HEK293T (cell line): ENCODE measurements at regions not wholly inside any gene's neighbourhood (a gene's known extent, or its start where the extent isn't known, plus 50 kb on each side); places are given as distances from the start of the nearest gene placed in this dataset.

Source experiments
- CTCF ChIA-PET: fragments of 350-600 bp; formaldehyde crosslinking; extraction: SDS; loops from one replicate; lab custom pipeline; 2021; ENCODE audit warnings: antibody characterized with exemption, inconsistent platforms; lab: Yijun Ruan, JAX
- POLR2A ChIA-PET: fragments of 350-600 bp; formaldehyde crosslinking; extraction: SDS; loops from one replicate; lab custom pipeline; 2020; ENCODE audit warnings: antibody characterized with exemption, inconsistent platforms; lab: Yijun Ruan, JAX
- DNase-seq: peaks from one replicate; pipeline ENCODE4 v3.0.0; 2012; ENCODE audit warnings: mixed read lengths; ENCODE audit errors: extremely low spot score
- ARNT ChIP-seq: fragments of 450-650 bp; IDR thresholded peaks from 2 replicates; pipeline ENCODE4 v1.6.1; 2017; ENCODE audit warnings: mild to moderate bottlenecking
- BHLHE40 ChIP-seq: fragments of 450-650 bp; IDR thresholded peaks from 2 replicates; pipeline ENCODE4 v1.6.1; 2016; ENCODE audit warnings: mild to moderate bottlenecking, moderate library complexity, borderline replicate concordance
- CTBP1 ChIP-seq: fragments of 450-650 bp; IDR thresholded peaks from 2 replicates; pipeline ENCODE4 v1.6.1; 2016; ENCODE audit warnings: borderline replicate concordance
- ELF4 ChIP-seq: fragments of 450-650 bp; IDR thresholded peaks from 2 replicates; pipeline ENCODE4 v1.6.1; 2017; ENCODE audit warnings: antibody characterized with exemption
- FOXA1 ChIP-seq: fragments of 450-650 bp; IDR thresholded peaks from 2 replicates; pipeline ENCODE4 v1.6.1; 2016; ENCODE audit warnings: mild to moderate bottlenecking
- FOXK2 ChIP-seq: fragments of 450-650 bp; IDR thresholded peaks from 2 replicates; pipeline ENCODE4 v1.6.1; 2016; ENCODE audit warnings: mild to moderate bottlenecking
- FOXM1 ChIP-seq: fragments of 450-650 bp; IDR thresholded peaks from 2 replicates; pipeline ENCODE4 v1.6.1; 2017; ENCODE audit warnings: mild to moderate bottlenecking, borderline replicate concordance
- HDGF ChIP-seq: fragments of 450-650 bp; IDR thresholded peaks from 2 replicates; pipeline ENCODE4 v1.6.1; 2017; ENCODE audit warnings: antibody characterized with exemption, borderline replicate concordance
- L3MBTL2 ChIP-seq: fragments of 450-650 bp; conservative IDR thresholded peaks from 2 replicates; pipeline ENCODE4 v1.6.1; 2016; ENCODE audit warnings: mild to moderate bottlenecking
- LEF1 ChIP-seq: fragments of 450-650 bp; IDR thresholded peaks from 2 replicates; pipeline ENCODE4 v1.6.1; 2017; ENCODE audit warnings: mild to moderate bottlenecking, borderline replicate concordance
- NFRKB ChIP-seq: fragments of 450-650 bp; IDR thresholded peaks from 2 replicates; pipeline ENCODE4 v1.6.1; 2016; ENCODE audit warnings: mild to moderate bottlenecking, moderate library complexity
- SP1 ChIP-seq: fragments of 450-650 bp; IDR thresholded peaks from 2 replicates; pipeline ENCODE4 v1.6.1; 2017
- SUZ12 ChIP-seq: fragments of 450-650 bp; IDR thresholded peaks from 2 replicates; pipeline ENCODE4 v1.6.1; 2016; ENCODE audit warnings: mild to moderate bottlenecking
- TARDBP ChIP-seq: fragments of 450-650 bp; IDR thresholded peaks from 2 replicates; pipeline ENCODE4 v1.6.1; 2016
- ZNF384 ChIP-seq: fragments of 450-650 bp; IDR thresholded peaks from 2 replicates; pipeline ENCODE4 v1.6.1; 2016
- TF ChIP-seq, protein P1 (sequence below): fragments of 450-650 bp; IDR thresholded peaks from 2 replicates; pipeline ENCODE4 v1.6.1; 2016

DNA sequence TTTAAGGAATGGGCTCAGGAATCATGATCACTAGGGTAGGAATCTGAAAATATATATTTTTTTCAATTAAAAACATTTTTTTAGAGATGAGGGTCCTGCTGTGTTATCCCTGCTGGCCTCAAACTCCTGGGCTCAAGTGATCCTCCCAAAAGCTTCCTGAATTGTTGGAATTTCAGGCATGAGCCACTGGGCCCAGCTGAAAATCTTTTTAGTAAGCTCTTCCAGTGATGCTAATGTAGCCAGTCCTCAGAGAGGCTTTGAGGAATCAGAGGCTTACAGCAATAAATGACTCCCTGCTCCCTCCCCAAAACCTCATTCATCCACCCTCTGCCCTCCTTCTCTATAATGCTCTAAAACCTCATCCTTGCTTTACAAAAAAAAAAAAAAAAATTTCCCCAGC lies 129.5 kb downstream of the ZIC3 start:
- no peak for TF ChIP-seq BHLHE40
- no peak for TF ChIP-seq L3MBTL2
- TF ChIP-seq CTBP1: no peak
- TF ChIP-seq, protein P1, sequence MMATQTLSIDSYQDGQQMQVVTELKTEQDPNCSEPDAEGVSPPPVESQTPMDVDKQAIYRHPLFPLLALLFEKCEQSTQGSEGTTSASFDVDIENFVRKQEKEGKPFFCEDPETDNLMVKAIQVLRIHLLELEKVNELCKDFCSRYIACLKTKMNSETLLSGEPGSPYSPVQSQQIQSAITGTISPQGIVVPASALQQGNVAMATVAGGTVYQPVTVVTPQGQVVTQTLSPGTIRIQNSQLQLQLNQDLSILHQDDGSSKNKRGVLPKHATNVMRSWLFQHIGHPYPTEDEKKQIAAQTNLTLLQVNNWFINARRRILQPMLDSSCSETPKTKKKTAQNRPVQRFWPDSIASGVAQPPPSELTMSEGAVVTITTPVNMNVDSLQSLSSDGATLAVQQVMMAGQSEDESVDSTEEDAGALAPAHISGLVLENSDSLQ: no peak
- TF ChIP-seq LEF1: no peak
- no peak for TF ChIP-seq NFRKB
- no peak for TF ChIP-seq SUZ12
- TF ChIP-seq ELF4: no peak
- no peak for TF ChIP-seq FOXA1
- no peak for TF ChIP-seq FOXK2
- TF ChIP-seq ZNF384: no peak
- no peak for TF ChIP-seq ARNT
- ChIA-PET CTCF (no interaction called here), POLR2A (no interaction called here)
- DNase-seq: no peak

DNA sequence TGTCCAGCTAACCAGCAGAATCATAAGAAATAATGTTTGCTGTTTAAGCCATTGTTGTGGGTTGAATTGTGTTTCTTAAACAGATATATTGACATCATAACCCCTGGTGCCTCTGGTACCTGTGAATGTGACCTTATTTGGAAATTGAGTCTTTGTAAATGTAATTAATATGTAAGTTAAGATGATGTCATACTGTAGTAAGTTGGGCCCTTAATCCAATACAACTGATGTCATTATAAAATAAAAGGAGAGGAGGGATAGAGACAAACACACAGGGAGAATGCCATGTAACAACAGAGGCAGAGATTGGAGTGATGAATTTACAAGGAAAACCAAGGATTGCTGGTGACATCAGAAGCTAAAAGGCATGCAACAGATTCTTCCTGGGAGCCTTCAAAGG lies 141.4 kb downstream of the ZIC3 start:
- no peak for TF ChIP-seq HDGF
- TF ChIP-seq LEF1: no peak
- DNase-seq: no peak
- ChIA-PET CTCF (no interaction called here), POLR2A (no interaction called here)

DNA sequence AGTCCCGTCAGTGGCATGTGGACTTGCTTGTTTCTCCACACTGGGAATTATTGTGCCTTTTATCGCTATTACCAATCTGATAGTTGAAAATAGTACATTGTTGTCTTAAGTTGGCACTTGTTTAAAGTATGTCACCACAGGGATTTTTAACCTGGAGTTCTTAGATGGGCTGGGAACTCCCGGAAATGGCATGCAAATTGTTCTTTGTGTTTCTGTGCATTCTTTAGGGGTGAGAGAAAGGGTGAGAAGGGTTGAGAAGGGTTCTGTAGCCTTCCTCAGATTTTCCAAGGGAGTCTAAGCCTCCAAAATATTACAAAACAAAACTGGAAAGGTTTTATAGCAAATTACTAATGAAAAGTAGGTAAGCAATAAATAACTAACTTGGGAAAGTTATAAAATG lies 176.9 kb downstream of the ZIC3 start:
- POLR2A ChIA-PET: no interaction called here
- no peak for TF ChIP-seq CTBP1
- TF ChIP-seq HDGF: no peak
- no peak for TF ChIP-seq L3MBTL2
- TF ChIP-seq FOXK2: no peak
- no peak for TF ChIP-seq BHLHE40
- TF ChIP-seq, protein P1: no peak
- no peak for TF ChIP-seq SUZ12
- no peak for TF ChIP-seq FOXM1
- no peak for TF ChIP-seq LEF1
- CTCF ChIA-PET: no interaction called here
- DNase-seq: no peak

DNA sequence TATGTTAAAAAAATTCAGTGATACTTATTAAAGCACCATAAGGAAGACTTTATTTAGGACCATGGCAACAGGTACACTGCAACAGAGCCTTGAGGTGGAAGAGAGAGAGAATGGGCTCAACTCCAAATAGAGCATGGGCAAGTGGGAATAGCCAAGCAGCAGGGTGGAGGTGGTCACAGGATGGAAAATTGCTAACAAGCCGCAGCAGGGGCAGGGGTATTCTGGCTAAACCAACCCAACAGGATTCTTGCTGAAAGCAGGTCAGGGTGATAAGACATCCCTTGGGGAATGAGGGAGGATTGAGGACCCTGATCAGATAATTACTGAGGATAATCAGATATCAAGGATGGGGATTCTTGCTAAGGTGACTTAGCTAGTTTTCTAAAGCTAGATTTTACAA lies 177.5 kb downstream of the ZIC3 start:
- TF ChIP-seq L3MBTL2 (no peak), ZNF384 (no peak), HDGF (no peak), LEF1 (no peak), ELF4 (no peak), CTBP1 (no peak), ARNT (no peak), TARDBP (no peak), FOXK2 (no peak), NFRKB (no peak), SP1 (no peak), FOXM1 (no peak)
- no peak for DNase-seq
- CTCF ChIA-PET: no interaction called here
- POLR2A ChIA-PET: no interaction called here

DNA sequence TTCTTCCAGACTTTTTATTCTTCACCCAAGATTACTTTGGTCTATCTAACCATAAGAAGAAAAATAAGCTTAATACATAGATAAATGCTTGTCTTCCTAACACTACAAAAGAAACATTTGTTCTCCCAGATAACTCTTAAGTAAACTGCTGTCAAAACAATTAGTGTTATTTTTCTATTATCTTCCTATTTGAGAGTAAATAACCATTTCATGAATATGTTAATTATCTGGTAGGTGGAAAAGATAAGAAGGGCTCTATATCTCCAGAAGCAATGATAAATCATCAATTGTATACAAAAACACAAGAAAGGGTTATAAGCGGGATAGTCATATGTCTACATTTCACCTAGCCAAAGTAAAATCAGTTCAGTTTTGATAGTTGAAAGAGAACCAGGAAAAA lies 180.4 kb downstream of the ZIC3 start:
- POLR2A ChIA-PET: no interaction called here
- TF ChIP-seq ARNT (no peak), HDGF (no peak), NFRKB (no peak)
- DNase-seq: no peak
- CTCF ChIA-PET: no interaction called here

DNA sequence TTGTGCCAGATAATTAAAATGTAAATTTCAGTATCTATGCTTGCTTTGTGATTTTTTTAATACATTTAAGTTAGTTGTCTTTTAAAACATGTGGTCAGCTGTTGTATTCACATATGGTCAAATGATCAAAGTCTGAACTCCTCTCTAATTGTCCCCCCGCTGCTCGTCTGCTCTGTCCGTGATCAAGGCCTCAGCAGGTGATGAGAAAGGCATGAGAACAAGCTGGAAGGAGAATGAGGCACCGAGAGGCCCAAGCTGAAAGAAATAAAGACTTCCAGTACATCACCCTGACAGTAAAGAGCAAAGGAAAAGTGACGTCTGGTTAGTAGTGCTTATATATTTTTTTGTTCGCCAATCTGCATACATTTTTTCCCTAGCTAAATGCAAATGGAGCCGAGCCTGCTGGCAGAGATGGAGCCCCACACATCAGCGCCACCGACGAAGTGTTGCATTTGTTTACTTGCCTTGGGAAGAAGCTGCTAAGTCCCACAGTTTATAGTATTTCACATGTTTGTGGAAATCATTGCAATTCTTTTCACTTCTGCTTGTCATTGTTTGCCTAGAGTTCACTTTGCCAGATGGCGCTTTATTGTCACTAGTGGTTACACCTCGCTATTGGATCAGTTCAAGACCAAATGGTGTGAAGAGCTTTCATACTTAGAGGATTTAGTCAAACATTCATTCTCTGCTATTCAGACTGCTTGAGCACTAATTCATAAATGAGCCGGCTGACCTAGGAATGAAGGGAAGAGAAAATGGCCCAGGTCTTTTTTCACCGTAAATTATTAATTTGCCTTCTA lies 181.5 kb downstream of the ZIC3 start:
- no peak for TF ChIP-seq BHLHE40
- DNase-seq: no peak
- CTCF ChIA-PET: no interaction called here
- POLR2A ChIA-PET: no interaction called here

DNA sequence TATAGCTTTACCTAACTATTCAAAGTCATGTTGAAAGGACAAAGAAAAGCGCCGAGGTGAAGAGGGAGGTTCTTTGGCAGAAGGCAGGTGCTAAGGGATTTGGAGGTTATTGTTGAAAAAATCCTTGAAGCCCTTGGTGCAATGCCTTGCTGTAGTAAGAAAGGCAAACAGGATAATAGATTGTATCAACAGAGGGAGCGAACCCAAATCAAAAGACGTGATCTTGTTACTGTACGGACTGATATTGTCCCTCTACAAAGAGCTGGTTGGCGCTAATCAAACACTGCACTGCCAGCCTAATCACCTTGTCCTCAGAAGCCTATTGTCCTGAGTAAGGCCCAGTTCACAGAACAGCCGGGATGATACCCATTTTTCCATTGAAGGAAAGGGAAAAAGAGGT lies 182.9 kb downstream of the ZIC3 start:
- CTCF ChIA-PET: interaction anchor here (0.6 kb wide), 1 partner anchor 634 kb away, joined by 3 read pairs; no protein-coding TSS in a partner anchor
- POLR2A ChIA-PET: no interaction called here
- DNase-seq: no peak
- TF ChIP-seq TARDBP (no peak), ZNF384 (no peak), FOXK2 (no peak), ELF4 (no peak), SP1 (no peak), CTBP1 (no peak), BHLHE40 (no peak), FOXA1 (no peak), NFRKB (no peak), ARNT (no peak), HDGF (no peak), SUZ12 (no peak), LEF1 (no peak), L3MBTL2 (no peak), FOXM1 (no peak)
- TF ChIP-seq, protein P1: no peak
